GM23248 (cell line): ENCODE measurements at regions not wholly inside any gene's neighbourhood (a gene's known extent, or its start where the extent isn't known, plus 50 kb on each side); places are given as distances from the start of the nearest gene placed in this dataset.

Experiments used
- EZH2 ChIP-seq: fragments of 200-600 bp; sonication (generic); IDR thresholded peaks from 2 replicates; pipeline ENCODE4 v1.6.1; 2018; ENCODE audit warnings: antibody characterized with exemption, mild to moderate bottlenecking; ENCODE audit not compliant: insufficient read depth, poor library complexity, severe bottlenecking
- EZH2phosphoT487 ChIP-seq: fragments of 200-600 bp; sonication (generic); IDR thresholded peaks from 2 replicates; pipeline ENCODE4 v1.6.1; 2018; ENCODE audit warnings: antibody characterized with exemption, moderate library complexity, mild to moderate bottlenecking, low read depth; ENCODE audit not compliant: insufficient read depth

GRCh38 chr5:54717459-54717858, 199.9 kb downstream of the SNX18 start:
- TF ChIP-seq EZH2 (no peak), EZH2phosphoT487 (no peak)
